ENCODE measurements at regions not wholly inside any gene's neighbourhood (a gene's known extent, or its start where the extent isn't known, plus 50 kb on each side); places are given as distances from the start of the nearest gene placed in this dataset.

DNA sequence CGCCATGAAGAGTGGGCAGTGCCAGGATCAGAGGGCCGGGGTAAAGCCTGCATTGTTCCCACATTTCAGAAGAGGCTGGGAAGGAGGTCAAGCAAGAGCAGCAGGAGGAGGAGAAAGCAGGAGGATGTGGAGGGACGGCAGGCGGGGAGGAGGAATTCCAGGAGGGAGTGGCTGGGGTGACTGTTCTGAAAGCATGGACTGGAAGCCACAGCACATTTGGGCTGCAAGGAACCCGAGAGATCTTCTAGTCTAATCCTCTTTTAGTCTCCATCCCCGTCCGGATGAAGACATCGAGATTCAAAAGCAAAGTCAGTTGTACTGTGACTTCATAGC lies 76.9 kb downstream of the FAM50B start:
- no peak overlapping the region for H3K9ac ChIP-seq (ENCODE audit: extremely low read depth, low read length, poor library complexity, severe bottlenecking)
- Mint-ChIP-seq H3K4me1 (no peaks in the 10 kb centered on the region), H3K27ac (no peak overlapping the region), H3K4me3 (no peak overlapping the region), H3K27me3 (ENCODE audit: insufficient read depth) (no peaks in the 10 kb centered on the region), H3K9me3 (no peaks in the 10 kb centered on the region), H3K36me3 (ENCODE audit: low read depth) (no peaks in the 10 kb centered on the region)
- no peaks in the 10 kb centered on the region for H3K4me1 ChIP-seq (ENCODE audit: control insufficient read depth, insufficient read depth, low read length)
- DNase-seq = no peak
- no peak overlapping the region for H3K27ac ChIP-seq (ENCODE audit: low read depth, low read length)
- no peaks in the 10 kb centered on the region for H3K9me3 ChIP-seq (ENCODE audit: control insufficient read depth, low read length)
- TF ChIP-seq, protein P1, sequence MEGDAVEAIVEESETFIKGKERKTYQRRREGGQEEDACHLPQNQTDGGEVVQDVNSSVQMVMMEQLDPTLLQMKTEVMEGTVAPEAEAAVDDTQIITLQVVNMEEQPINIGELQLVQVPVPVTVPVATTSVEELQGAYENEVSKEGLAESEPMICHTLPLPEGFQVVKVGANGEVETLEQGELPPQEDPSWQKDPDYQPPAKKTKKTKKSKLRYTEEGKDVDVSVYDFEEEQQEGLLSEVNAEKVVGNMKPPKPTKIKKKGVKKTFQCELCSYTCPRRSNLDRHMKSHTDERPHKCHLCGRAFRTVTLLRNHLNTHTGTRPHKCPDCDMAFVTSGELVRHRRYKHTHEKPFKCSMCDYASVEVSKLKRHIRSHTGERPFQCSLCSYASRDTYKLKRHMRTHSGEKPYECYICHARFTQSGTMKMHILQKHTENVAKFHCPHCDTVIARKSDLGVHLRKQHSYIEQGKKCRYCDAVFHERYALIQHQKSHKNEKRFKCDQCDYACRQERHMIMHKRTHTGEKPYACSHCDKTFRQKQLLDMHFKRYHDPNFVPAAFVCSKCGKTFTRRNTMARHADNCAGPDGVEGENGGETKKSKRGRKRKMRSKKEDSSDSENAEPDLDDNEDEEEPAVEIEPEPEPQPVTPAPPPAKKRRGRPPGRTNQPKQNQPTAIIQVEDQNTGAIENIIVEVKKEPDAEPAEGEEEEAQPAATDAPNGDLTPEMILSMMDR (conservative IDR thresholded peaks at IDR 0.05) = no peak
- H3K4me3 ChIP-seq (ENCODE audit: low read length) = no peak overlapping the region
- no peaks in the 10 kb centered on the region for H3K27me3 ChIP-seq (ENCODE audit: control insufficient read depth, insufficient read depth, low read length, poor library complexity, severe bottlenecking)
- 80 to 88% methylated on average over 8 of the region's 8 CpGs for WGBS, 2 experiments (ENCODE audit: insufficient coverage in 1 of 2, insufficient read length in 1 of 2)
- no peaks in the 10 kb centered on the region for H3K36me3 ChIP-seq (ENCODE audit: control insufficient read depth, insufficient read depth, low read length)

DNA sequence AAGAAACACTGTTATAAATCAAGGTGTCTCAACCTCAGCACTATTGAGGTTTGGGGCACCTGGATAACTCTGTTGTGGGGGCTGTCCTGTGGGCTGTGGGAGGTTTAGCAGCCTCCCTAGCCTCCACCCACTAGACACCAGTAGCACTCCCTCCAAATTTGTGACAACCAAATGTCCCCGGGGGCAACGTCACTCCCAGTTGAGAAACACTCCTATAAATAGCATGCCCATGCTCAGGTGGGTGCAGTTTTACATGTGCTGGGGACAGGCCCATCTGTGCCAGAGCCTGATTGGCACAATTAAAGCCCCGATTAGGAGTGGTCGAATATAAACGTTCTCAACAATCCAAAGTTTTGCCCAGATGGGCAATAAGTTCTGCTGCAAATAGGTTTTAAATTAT lies 78.9 kb downstream of the FAM50B start:
- Mint-ChIP-seq H3K27ac (no peak overlapping the region), H3K36me3 (ENCODE audit: low read depth) (no peaks in the 10 kb centered on the region)

DNA sequence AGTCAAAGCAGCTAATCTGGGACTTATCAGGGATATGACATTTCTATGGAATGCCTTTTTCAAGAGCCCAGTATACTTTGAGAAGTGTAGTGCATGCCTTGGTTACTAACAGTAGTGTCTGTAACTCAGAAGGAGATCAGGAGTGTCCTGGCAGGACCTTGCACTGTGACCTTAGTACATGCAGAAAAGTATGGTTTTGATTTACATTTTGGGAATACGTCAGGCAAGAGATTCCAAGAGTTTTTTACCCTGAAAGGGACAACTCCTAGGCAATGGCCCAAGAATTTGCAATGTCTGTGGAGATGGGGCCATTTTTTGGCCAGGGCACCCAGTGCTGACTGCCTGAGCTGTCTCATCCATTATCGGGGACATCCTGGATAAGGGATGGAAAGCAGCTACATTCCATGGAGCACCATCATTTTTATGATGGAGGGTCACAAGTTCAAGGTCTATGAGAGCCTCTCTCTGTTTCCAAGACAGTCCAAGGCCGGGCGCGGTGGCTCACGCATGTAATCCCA lies 80.2 kb downstream of the FAM50B start:
- DNase-seq = no peak
- no peaks in the 10 kb centered on the region for H3K27me3 ChIP-seq (ENCODE audit: control insufficient read depth, insufficient read depth, low read length, poor library complexity, severe bottlenecking)
- no peaks in the 10 kb centered on the region for H3K4me1 Mint-ChIP-seq
- no peak overlapping the region for H3K9ac ChIP-seq (ENCODE audit: extremely low read depth, low read length, poor library complexity, severe bottlenecking)
- TF ChIP-seq, protein P1 (conservative IDR thresholded peaks at IDR 0.05) = no peak
- no peak overlapping the region for H3K4me3 Mint-ChIP-seq
- H3K4me3 ChIP-seq (ENCODE audit: low read length) = no peak overlapping the region
- H3K36me3 Mint-ChIP-seq (ENCODE audit: low read depth) = no peaks in the 10 kb centered on the region
- H3K36me3 ChIP-seq (ENCODE audit: control insufficient read depth, insufficient read depth, low read length) = no peaks in the 10 kb centered on the region
- H3K9me3 Mint-ChIP-seq = no peaks in the 10 kb centered on the region
- WGBS, 2 experiments (ENCODE audit: insufficient coverage in 1 of 2, insufficient read length in 1 of 2) = 87 to 95% methylated on average over 6 of the region's 6 CpGs
- H3K4me1 ChIP-seq (ENCODE audit: control insufficient read depth, insufficient read depth, low read length) = no peaks in the 10 kb centered on the region
- H3K27ac Mint-ChIP-seq = no peak overlapping the region
- H3K27ac ChIP-seq (ENCODE audit: low read depth, low read length) = no peak overlapping the region
- no peaks in the 10 kb centered on the region for H3K27me3 Mint-ChIP-seq (ENCODE audit: insufficient read depth)
- no peaks in the 10 kb centered on the region for H3K9me3 ChIP-seq (ENCODE audit: control insufficient read depth, low read length)

More for the DNA sequence above, 78.9 kb downstream of the FAM50B start:
- Histone ChIP-seq H3K36me3 (ENCODE audit: control insufficient read depth, insufficient read depth, low read length) (no peaks in the 10 kb centered on the region), H3K27me3 (ENCODE audit: control insufficient read depth, insufficient read depth, low read length, poor library complexity, severe bottlenecking) (no peaks in the 10 kb centered on the region), H3K9ac (ENCODE audit: extremely low read depth, low read length, poor library complexity, severe bottlenecking) (no peak overlapping the region), H3K9me3 (ENCODE audit: control insufficient read depth, low read length) (no peaks in the 10 kb centered on the region), H3K4me3 (ENCODE audit: low read length) (no peak overlapping the region), H3K4me1 (ENCODE audit: control insufficient read depth, insufficient read depth, low read length) (no peaks in the 10 kb centered on the region), H3K27ac (ENCODE audit: low read depth, low read length) (no peak overlapping the region)
- H3K4me3 Mint-ChIP-seq = no peak overlapping the region
- TF ChIP-seq, protein P1 (conservative IDR thresholded peaks at IDR 0.05) = no peak
- no peaks in the 10 kb centered on the region for H3K4me1 Mint-ChIP-seq
- H3K27me3 Mint-ChIP-seq (ENCODE audit: insufficient read depth) = no peaks in the 10 kb centered on the region
- WGBS, 2 experiments (ENCODE audit: insufficient coverage in 1 of 2, insufficient read length in 1 of 2) = 63 to 80% methylated on average over 4 to 5 of the region's 5 CpGs
- no peaks in the 10 kb centered on the region for H3K9me3 Mint-ChIP-seq
- no peak for DNase-seq
